ENCODE measurements at regions not wholly inside any gene's neighbourhood (a gene's known extent, or its start where the extent isn't known, plus 50 kb on each side); places are given as distances from the start of the nearest gene placed in this dataset.
A peak's percentile ranks its signal among the peaks of the same experiment; 100 is the strongest.

GRCh38 chr14:38399652-38400051, 143.8 kb upstream of the CLEC14A start:
- no peak for DNase-seq (ENCODE audit: low read depth)
- no peak for TF ChIP-seq CTCF (IDR thresholded peaks at IDR 0.05; ENCODE audit: insufficient read depth, low read depth, low read length)
- H3K4me3 ChIP-seq (ENCODE audit: low read depth, low read length) = no peak overlapping the region

DNA sequence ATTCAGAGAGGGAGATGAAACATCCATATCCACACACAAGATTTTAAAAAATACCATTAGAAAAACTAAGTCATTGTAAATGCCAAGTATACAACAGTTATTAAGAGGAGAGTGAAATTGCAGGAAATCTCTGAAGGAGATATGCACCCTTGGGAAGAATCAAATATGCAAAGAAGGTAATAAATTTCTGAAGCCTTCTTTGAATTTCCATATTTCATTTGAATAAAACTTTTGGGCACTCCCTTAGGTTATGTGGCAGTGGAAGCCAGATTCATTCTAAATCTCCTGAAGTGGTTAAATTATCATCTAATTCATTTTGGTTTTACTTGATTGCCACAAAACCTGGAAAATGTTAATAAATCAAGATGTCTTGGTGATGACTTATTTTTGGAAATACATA, 138.9 kb upstream of the CLEC14A start:
- no peak overlapping the region for H3K4me3 ChIP-seq (ENCODE audit: low read depth, low read length)
- no peak for DNase-seq (ENCODE audit: low read depth)
- no peak for TF ChIP-seq CTCF (IDR thresholded peaks at IDR 0.05; ENCODE audit: insufficient read depth, low read depth, low read length)

DNA sequence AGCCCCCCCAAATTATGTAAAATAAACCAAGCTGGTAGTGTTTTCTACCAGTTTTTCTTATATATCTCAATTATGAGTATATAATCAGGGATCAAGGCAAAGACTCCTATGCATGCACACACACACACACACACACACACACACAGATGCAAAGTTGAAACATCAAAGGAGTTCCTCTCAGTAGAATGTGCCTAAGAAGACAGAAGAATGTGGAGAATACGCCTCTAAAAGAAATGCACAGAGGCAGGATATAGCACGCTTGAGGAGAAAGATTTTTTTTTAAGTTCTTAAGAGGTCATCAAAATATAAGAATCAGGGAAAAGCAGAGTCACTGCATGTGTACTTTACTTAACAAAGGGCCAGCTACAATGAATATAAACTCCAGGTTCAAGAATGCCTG, 138.2 kb upstream of the CLEC14A start:
- no peak for TF ChIP-seq CTCF (IDR thresholded peaks at IDR 0.05; ENCODE audit: insufficient read depth, low read depth, low read length)
- DNase-seq (ENCODE audit: low read depth) = no peak

DNA sequence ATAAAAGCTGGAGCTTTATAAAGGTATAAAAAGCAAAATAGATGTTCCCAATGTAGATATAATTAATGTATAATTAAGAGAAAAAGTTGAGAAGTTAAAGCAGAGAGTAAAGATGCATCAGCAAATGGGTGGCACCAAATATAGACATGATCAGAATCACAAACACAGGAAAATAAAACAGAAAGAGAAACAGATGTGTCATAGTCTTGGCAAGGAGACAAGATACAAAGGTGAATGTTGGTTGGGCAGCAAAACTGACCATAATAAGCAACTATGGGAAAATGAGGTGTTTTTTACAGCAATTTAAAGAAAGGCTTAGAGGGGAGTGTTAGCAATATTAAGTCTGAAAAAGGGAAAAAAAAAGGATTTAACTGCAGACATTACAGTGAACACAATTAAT, 135.4 kb upstream of the CLEC14A start:
- DNase-seq (ENCODE audit: low read depth) = peak; percentile 53
- no peak overlapping the region for H3K4me3 ChIP-seq (ENCODE audit: low read depth, low read length)
- TF ChIP-seq CTCF (IDR thresholded peaks at IDR 0.05; ENCODE audit: insufficient read depth, low read depth, low read length) = no peak

More for the DNA sequence above, 138.2 kb upstream of the CLEC14A start:
- no peak overlapping the region for H3K4me3 ChIP-seq (ENCODE audit: low read depth, low read length)

DNA sequence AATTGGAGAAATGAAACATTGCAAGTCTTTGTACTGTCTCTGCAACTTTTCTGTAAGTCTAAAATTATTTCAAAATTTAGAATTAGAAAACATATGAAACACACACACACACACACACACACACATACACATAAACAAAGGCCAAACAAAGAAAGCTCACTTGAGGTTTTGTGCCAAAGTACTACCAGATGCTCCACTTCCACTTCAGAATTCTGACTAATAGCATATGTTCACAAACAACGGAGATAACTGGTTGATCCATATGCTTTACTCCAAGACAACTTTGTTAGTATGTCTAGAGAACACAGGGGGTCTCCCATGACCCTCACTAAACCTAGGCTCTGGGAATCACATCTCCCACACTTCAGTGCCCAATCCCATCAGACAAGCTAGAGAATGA, 133.8 kb upstream of the CLEC14A start:
- H3K4me3 ChIP-seq (ENCODE audit: low read depth, low read length) = no peak overlapping the region
- peak; percentile 41 for DNase-seq (ENCODE audit: low read depth)
- no peak for TF ChIP-seq CTCF (IDR thresholded peaks at IDR 0.05; ENCODE audit: insufficient read depth, low read depth, low read length)

DNA sequence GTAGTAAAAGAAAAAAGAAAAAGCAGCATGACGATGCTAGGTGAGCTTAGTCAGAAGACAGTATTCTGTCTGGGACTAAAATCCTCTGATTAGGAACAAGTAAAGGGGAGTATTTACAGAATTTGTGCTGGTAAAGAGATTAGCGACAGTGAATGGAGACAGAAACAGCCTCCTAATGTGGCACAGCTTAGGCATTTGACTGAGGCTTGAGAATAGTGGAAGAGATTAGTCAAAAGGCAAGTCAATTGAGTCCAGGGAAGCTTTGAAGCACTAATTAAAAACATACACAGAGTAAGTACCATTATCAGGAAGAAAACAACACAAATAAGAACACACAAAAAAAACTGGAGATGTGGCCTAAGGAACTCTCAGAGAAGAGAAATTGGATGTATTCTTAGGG, 131.9 kb upstream of the CLEC14A start:
- TF ChIP-seq CTCF (IDR thresholded peaks at IDR 0.05; ENCODE audit: insufficient read depth, low read depth, low read length) = no peak
- DNase-seq (ENCODE audit: low read depth) = no peak

GRCh38 chr14:38385836-38386235, 129.9 kb upstream of the CLEC14A start:
- H3K4me3 ChIP-seq (ENCODE audit: low read depth, low read length) = no peak overlapping the region
- DNase-seq (ENCODE audit: low read depth) = no peak
- TF ChIP-seq CTCF (IDR thresholded peaks at IDR 0.05; ENCODE audit: insufficient read depth, low read depth, low read length) = no peak

More for the DNA sequence above, 131.9 kb upstream of the CLEC14A start:
- H3K4me3 ChIP-seq (ENCODE audit: low read depth, low read length) = no peak overlapping the region
